GM12865 (cell line): ENCODE measurements at regions not wholly inside any gene's neighbourhood (a gene's known extent, or its start where the extent isn't known, plus 50 kb on each side); places are given as distances from the start of the nearest gene placed in this dataset.

ENCODE experiments used
- DNase-seq: peaks from one replicate; pipeline ENCODE4 v3.0.0; 2010; ENCODE audit warnings: low read depth
- H3K4me3 ChIP-seq: 2 replicates; pipeline ENCODE4 v1.5.1; 2011; ENCODE audit warnings: mild to moderate bottlenecking, low read depth, low read length, control low read depth
- CTCF ChIP-seq: IDR thresholded peaks from 2 replicates; pipeline ENCODE4 v1.5.1; 2011; ENCODE audit warnings: low read length, control low read depth, low read depth, inconsistent platforms; ENCODE audit not compliant: insufficient read depth; ENCODE audit errors: missing control alignments

GRCh38 chr2:766255-766654 is 89.0 kb upstream of the TMEM18 start:
- DNase-seq: no peak
- H3K4me3 ChIP-seq: no peak overlapping the region
- no peak for TF ChIP-seq CTCF

- no peak for DNase-seq
- TF ChIP-seq CTCF: no peak
Observed at GRCh38 chr2:765369-765768, 88.2 kb upstream of the TMEM18 start.

DNA sequence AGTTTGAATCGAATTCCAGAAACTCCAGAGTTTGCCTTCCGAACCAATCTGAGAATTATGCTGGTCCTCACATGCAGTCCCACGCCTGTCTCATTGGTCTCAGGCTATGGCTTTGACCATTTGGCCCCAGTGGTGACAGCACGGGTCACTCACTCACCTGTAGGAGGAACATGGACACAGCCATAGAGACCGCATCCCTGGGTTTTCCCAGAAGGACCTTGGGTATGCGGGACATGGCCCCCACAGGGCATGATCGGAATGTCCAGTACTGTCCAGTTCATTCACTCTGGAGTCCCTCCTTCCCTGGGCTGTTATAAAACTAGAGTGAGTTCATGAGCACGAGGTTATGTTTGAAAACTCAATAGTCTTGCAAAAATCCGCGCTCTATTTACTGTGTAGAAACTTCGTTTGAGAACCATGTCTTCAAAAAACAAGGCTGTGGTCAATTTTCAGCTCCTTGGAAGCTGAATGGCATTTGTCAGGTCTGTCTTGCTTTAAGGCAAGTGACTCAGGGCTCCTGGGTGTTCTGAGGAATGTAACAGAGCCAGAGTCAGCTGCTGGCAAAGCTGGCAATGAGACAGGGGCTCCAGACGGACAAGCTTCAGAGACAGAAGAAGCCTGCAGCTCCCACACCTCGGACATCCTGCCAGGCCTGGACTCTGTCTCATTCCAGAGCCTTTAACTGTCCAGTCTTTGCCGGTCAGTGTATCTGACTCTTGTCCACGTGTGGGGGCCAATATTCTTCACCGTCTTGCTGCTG is 86.7 kb upstream of the TMEM18 start:
- DNase-seq: no peak
- H3K4me3 ChIP-seq: no peak overlapping the region
- TF ChIP-seq CTCF: no peak

More at GRCh38 chr2:765369-765768, 88.2 kb upstream of the TMEM18 start:
- H3K4me3 ChIP-seq: no peak overlapping the region

DNA sequence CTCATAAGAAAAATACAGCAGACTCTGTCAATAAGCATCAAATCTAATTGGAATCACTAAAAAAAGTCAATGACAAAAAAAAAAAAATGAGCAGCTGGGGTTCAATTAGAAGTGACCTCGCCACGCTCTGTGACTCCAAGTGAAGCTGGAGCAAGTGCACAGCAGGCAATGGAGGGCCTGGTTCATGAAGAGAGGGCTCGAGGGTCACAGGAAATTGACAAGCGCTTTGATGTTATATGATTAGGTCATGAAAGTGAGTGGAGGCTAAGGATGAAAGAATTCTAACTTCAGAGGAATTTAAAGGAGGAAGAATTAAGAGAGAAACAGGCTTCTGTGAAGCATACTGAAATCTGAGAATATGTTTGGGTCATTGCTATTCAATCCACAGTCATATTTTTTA is 85.4 kb upstream of the TMEM18 start:
- DNase-seq: no peak
- no peak overlapping the region for H3K4me3 ChIP-seq
- no peak for TF ChIP-seq CTCF

GRCh38 chr2:761384-761783 is 84.2 kb upstream of the TMEM18 start:
- H3K4me3 ChIP-seq: no peak overlapping the region
- no peak for DNase-seq
- no peak for TF ChIP-seq CTCF

GRCh38 chr2:760001-760400 is 82.8 kb upstream of the TMEM18 start:
- no peak overlapping the region for H3K4me3 ChIP-seq
- no peak for TF ChIP-seq CTCF
- no peak for DNase-seq
